ENCODE measurements at regions not wholly inside any gene's neighbourhood (a gene's known extent, or its start where the extent isn't known, plus 50 kb on each side); places are given as distances from the start of the nearest gene placed in this dataset.

DNA sequence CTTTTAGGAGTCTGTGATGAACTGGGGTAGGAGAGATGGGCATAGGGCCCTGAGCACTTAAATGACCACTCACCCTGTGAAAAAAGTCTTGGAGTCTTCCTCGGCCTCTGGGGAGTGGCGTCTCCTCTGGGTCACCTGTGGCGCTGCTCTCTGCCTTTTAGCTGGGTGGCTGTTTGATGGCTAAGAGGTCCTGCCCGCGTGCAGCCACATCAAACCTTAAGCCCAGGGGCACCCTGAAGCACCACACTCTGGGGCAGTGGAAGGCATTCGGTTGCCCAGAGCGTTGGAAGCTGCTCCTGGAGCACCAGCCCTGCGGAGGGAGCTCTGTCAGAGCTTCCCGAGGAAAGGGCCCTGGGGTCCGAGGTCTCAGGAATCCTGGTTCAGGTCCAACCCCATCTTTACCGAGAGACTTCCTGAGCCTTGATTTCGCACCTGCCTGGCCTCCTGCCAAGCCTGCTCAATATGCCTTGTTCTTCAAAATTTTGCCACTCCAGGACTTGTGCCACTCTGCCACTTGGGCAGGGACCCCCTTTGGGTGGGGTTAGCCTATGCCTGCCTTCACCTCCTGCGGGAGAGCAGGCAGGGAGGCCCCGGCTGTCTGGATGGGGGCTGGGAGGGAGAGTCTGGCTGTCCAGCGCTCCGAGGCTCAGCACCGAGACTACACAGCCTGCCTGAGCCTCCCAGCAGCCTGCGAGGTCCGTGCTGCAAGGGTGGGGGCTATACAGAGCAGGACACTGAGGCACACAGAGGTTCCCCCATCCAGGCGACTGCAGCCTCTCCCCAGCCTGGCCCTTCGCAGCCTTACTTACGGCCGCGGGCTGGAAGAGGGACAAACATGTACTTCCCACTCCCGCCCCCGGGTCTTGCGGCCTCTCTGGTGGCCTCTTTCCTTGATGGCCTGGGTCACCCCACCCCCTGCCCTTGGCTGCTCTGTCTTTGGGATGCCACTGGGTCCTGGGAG is 63.4 kb upstream of the RNU6ATAC start:
- TF ChIP-seq CTCF (IDR thresholded peaks at IDR 0.05) (no peak), POLR2AphosphoS5 (IDR thresholded peaks at IDR 0.05) (no peak)
